Urinary bladder (tissue), 3 donors: ENCODE measurements at regions not wholly inside any gene's neighbourhood (a gene's known extent, or its start where the extent isn't known, plus 50 kb on each side); places are given as distances from the start of the nearest gene placed in this dataset.

ENCODE experiments used
- DNase-seq: peaks from one replicate; pipeline ENCODE4 v3.0.0-alpha.2; 2015; ENCODE audit errors: extremely low spot score
- H3K27ac ChIP-seq: one replicate; pipeline ENCODE4 v1.5.1; 2013; ENCODE audit warnings: low read depth, mild to moderate bottlenecking, moderate library complexity
- H3K36me3 ChIP-seq: one replicate; pipeline ENCODE4 v1.6.1; 2013; ENCODE audit warnings: mild to moderate bottlenecking, moderate library complexity; ENCODE audit not compliant: insufficient read depth
- H3K4me1 ChIP-seq: one replicate; pipeline ENCODE4 v1.6.1; 2013; ENCODE audit warnings: mild to moderate bottlenecking, moderate library complexity; ENCODE audit not compliant: insufficient read depth
- H3K4me3 ChIP-seq: one replicate; pipeline ENCODE4 v1.5.1; 2013; ENCODE audit warnings: low read depth, low read length
- WGBS: extraction: QIAGEN DNeasy Blood & Tissue Kit; methylation state at CpG from one replicate; pipeline ENCODE4 v1.1.7; 2013; 5-methylcytosine and 5-hydroxymethylcytosine counted together
- donor health status: healthy with polysubstance abuse.
- donor health status: healthy.

DNA sequence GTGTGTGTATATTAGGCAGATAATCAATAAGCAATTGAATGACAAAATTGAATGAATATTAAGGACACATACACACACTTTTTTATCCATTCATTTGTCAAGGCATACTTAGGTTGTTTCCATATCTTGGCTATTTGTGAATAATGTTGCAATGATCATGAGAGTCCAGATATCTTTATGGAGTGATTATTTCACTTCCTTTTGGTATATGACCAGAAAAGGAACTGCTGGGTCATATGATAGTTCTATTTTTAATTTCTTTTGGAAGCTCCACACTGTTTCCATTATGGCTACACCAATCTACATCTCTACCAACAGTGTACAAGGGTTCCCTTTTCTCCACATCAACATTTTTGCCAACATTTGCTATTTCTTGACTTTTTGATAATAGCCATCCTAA lies 137.7 kb upstream of the PAPPA start:
- Histone ChIP-seq H3K36me3 (no peaks in the 10 kb centered on the region), H3K4me3 (no peak overlapping the region), H3K4me1 (no peaks in the 10 kb centered on the region), H3K27ac (no peak overlapping the region)
- no peak for DNase-seq

DNA sequence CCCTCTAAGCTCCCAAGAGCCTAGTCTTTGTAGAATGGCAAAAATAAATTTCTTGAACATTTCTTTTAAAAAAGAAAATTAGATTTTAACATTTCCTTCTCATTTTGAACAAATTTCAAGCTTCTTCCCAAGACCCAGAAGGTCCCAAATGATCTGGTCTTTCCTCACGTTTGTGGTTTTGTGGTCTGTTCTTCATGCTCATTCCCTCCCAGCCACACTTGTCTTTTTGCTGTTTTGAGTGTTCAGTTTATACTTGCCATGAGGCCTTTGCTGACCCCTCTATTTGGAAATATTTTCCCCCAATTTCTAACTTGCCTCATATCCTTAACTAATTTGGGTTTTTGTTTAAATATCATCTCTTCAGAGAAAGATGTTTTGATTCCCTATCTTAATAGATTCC lies 133.4 kb upstream of the PAPPA start:
- DNase-seq = no peak
- H3K4me1 ChIP-seq = no peaks in the 10 kb centered on the region
- H3K4me3 ChIP-seq = no peak overlapping the region
- no peak overlapping the region for H3K27ac ChIP-seq
- WGBS = 78% methylated on average over 1 of the region's 1 CpG
- no peaks in the 10 kb centered on the region for H3K36me3 ChIP-seq

DNA sequence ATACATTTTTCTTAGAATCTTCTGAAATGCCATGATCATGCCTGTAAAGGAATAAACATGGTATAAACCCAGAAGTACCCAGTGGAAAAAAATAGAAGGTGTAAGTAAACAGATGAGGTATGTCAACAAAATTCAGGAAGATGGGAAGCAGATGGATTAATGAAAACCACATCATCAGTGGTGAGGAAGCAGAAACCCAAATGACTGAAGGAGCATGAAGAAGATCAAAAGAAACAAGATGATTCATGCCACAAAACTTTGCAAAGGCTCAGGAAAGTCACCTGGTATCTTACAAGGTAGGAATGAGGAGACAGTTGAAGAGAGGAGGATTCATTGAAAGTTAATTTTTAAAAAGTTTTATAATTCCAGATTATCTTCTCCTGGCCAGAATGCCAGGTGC lies 132.8 kb upstream of the PAPPA start:
- Histone ChIP-seq H3K4me3 (no peak overlapping the region), H3K27ac (no peak overlapping the region), H3K36me3 (no peaks in the 10 kb centered on the region), H3K4me1 (no peaks in the 10 kb centered on the region)
- no peak for DNase-seq

GRCh38 chr9:116027096-116027495 lies 126.5 kb upstream of the PAPPA start:
- no peak for DNase-seq
- WGBS = 80% methylated on average over 1 of the region's 1 CpG

GRCh38 chr9:116027511-116027910 lies 126.1 kb upstream of the PAPPA start:
- H3K4me3 ChIP-seq = no peak overlapping the region
- no peak for DNase-seq
- H3K27ac ChIP-seq = no peak overlapping the region
- H3K36me3 ChIP-seq = no peaks in the 10 kb centered on the region
- 59% methylated on average over 1 of the region's 1 CpG for WGBS
- no peaks in the 10 kb centered on the region for H3K4me1 ChIP-seq

More at GRCh38 chr9:116027096-116027495, 126.5 kb upstream of the PAPPA start:
- Histone ChIP-seq H3K4me3 (no peak overlapping the region), H3K27ac (no peak overlapping the region), H3K36me3 (no peaks in the 10 kb centered on the region), H3K4me1 (no peaks in the 10 kb centered on the region)

GRCh38 chr9:116027951-116028350 lies 125.6 kb upstream of the PAPPA start:
- Histone ChIP-seq H3K27ac (no peak overlapping the region), H3K4me3 (no peak overlapping the region), H3K36me3 (no peaks in the 10 kb centered on the region), H3K4me1 (no peaks in the 10 kb centered on the region)
- DNase-seq = no peak
- WGBS = 41% methylated on average over 1 of the region's 1 CpG

- Histone ChIP-seq H3K4me3 (no peak overlapping the region), H3K27ac (no peak overlapping the region), H3K36me3 (no peaks in the 10 kb centered on the region), H3K4me1 (no peaks in the 10 kb centered on the region)
- DNase-seq = no peak
Observed at GRCh38 chr9:116030517-116030916, 123.1 kb upstream of the PAPPA start.

GRCh38 chr9:116032683-116033440 lies 120.7 kb upstream of the PAPPA start:
- 90% methylated on average over 4 of the region's 4 CpGs for WGBS
- Histone ChIP-seq H3K27ac (no peak overlapping the region), H3K4me1 (no peaks in the 10 kb centered on the region), H3K36me3 (no peaks in the 10 kb centered on the region), H3K4me3 (no peak overlapping the region)
- no peak for DNase-seq

DNA sequence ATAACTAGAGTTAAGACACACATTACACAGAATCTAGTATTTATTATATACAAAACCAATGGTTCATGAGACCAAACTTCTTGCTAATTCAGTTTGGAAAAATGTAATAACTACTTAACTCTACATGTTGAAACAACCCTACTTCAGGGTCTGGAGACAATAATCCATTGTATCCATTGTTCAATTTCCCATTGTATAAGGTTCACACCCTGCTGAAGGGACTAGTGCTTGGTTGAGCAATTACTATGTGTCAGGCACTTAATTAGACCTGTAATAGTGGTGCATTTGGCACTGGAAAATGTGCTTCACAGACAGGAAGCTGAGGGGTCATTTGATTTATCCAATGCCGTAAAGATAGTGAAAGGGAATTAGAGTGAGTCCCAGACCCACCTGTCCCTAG lies 114.3 kb upstream of the PAPPA start:
- H3K27ac ChIP-seq = no peak overlapping the region
- no peaks in the 10 kb centered on the region for H3K36me3 ChIP-seq
- 75% methylated on average over 1 of the region's 1 CpG for WGBS
- H3K4me3 ChIP-seq = no peak overlapping the region
- no peaks in the 10 kb centered on the region for H3K4me1 ChIP-seq
- no peak for DNase-seq

DNA sequence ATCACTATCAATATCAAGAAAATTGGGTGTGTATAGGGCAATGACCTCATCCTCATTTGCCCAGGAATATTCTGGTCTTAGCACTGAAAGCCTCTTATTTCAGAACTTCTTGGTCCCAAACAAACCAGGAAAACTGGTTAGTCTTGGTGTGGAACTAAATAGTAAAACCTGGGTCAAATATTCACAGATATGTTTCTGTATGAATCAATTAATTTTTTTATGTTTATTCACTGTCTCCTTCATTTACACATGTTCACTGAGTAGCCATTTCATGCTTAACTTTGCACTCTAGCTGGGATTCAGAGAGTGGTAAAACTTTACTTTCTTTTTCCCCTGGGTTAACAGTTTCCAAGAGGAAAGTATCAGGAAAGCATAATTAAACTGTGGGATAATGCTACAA lies 113.7 kb upstream of the PAPPA start:
- DNase-seq = no peak
- no peak overlapping the region for H3K27ac ChIP-seq
- H3K36me3 ChIP-seq = no peaks in the 10 kb centered on the region
- H3K4me1 ChIP-seq = no peaks in the 10 kb centered on the region
- H3K4me3 ChIP-seq = no peak overlapping the region

- no peak overlapping the region for H3K4me3 ChIP-seq
- H3K27ac ChIP-seq = no peak overlapping the region
- DNase-seq = no peak
- 87% methylated on average over 2 of the region's 2 CpGs for WGBS
- no peaks in the 10 kb centered on the region for H3K36me3 ChIP-seq
- H3K4me1 ChIP-seq = no peaks in the 10 kb centered on the region
Observed at GRCh38 chr9:116042321-116042720, 111.3 kb upstream of the PAPPA start.

DNA sequence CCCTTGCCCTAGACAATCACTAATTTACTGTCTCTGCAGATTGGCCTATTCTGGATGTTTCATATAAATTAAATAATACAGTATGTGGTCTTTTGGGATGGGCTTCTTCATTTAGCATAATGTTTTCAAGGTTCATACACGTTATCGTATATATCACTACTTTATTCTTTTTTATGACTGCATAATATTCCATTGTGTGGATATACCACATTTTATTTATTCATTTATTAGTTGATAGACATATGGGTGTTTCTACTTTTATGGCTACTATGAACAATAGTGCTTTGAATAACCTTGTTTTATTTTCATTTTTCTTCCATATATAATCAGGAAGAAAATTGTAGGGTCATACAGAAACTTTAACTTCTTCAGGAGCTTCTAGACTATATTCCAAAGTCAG lies 108.5 kb upstream of the PAPPA start:
- WGBS = 97% methylated on average over 2 of the region's 2 CpGs
- Histone ChIP-seq H3K4me3 (no peak overlapping the region), H3K36me3 (no peaks in the 10 kb centered on the region), H3K27ac (no peak overlapping the region), H3K4me1 (no peaks in the 10 kb centered on the region)
- no peak for DNase-seq

DNA sequence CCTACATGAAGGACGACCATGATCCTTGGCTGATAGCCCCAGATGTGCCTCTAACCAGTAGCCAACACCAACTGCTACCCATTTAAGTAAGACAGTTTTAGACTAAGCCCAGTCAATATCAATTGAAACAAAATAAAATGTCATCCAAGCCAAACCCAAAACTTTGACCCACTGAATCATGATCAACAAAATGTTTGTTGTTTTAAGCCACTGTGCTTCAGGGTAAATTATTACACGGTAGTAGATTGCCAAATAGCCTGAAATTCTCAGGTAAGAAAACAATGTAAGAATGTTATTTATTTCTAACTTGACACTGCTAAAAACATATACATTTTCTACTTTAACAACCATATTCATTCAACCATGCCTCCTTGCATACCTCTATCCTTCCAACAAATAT lies 105.5 kb upstream of the PAPPA start:
- Histone ChIP-seq H3K27ac (no peak overlapping the region), H3K4me1 (no peaks in the 10 kb centered on the region), H3K4me3 (no peak overlapping the region), H3K36me3 (no peaks in the 10 kb centered on the region)
- no peak for DNase-seq
- WGBS = 79% methylated on average over 2 of the region's 2 CpGs

GRCh38 chr9:116049456-116049855 lies 104.1 kb upstream of the PAPPA start:
- WGBS = 57% methylated on average over 4 of the region's 4 CpGs
- no peak for DNase-seq
- no peaks in the 10 kb centered on the region for H3K4me1 ChIP-seq
- H3K27ac ChIP-seq = no peak overlapping the region
- H3K36me3 ChIP-seq = no peaks in the 10 kb centered on the region
- no peak overlapping the region for H3K4me3 ChIP-seq

- no peak overlapping the region for H3K27ac ChIP-seq
- no peak for DNase-seq
- H3K36me3 ChIP-seq = no peaks in the 10 kb centered on the region
- WGBS = 79% methylated on average over 2 of the region's 2 CpGs
- H3K4me3 ChIP-seq = no peak overlapping the region
- no peaks in the 10 kb centered on the region for H3K4me1 ChIP-seq
Observed at GRCh38 chr9:116051528-116051927, 102.1 kb upstream of the PAPPA start.
